Activated CD4-positive, alpha-beta T cell treated with anti-CD3 and anti-CD28 coated beads, Interleukin-2, amount 10 ng/mL, durations not matched to agents 24 days and 14 days (primary cell): ENCODE measurements at regions not wholly inside any gene's neighbourhood (a gene's known extent, or its start where the extent isn't known, plus 50 kb on each side); places are given as distances from the start of the nearest gene placed in this dataset.
"Not testable (repeated sequence)": the region's sequence is repeated elsewhere in the genome, so short reads cannot be mapped to it uniquely, and the experiment has no call there.

ENCODE experiments used
- DNase-seq: peaks from one replicate; pipeline ENCODE4 v3.0.0; 2022
- H3K27ac Mint-ChIP-seq: one replicate; pipeline ENCODE4 v1.8.0; 2022; ENCODE audit warnings: mild to moderate bottlenecking, mixed read lengths
- H3K27me3 Mint-ChIP-seq: one replicate; pipeline ENCODE4 v1.8.0; 2022; ENCODE audit warnings: mixed read lengths
- H3K36me3 Mint-ChIP-seq: one replicate; pipeline ENCODE4 v1.8.0; 2022; ENCODE audit warnings: low read depth, mild to moderate bottlenecking, mixed read lengths
- H3K4me1 Mint-ChIP-seq: one replicate; pipeline ENCODE4 v1.8.0; 2021; ENCODE audit warnings: mixed read lengths
- H3K4me3 Mint-ChIP-seq: one replicate; pipeline ENCODE4 v1.8.0; 2022; ENCODE audit warnings: mild to moderate bottlenecking, moderate library complexity, mixed read lengths
- H3K9me3 Mint-ChIP-seq: one replicate; pipeline ENCODE4 v1.8.0; 2021; ENCODE audit warnings: mixed read lengths
- intact Hi-C: fragments of 100-400 bp; cut with micrococcal nuclease; formaldehyde crosslinking; loops from one replicate; pipeline ENCODE4 v1.15.1; 2023

- H3K9me3 Mint-ChIP-seq, H3K4me3 Mint-ChIP-seq, DNase-seq, intact Hi-C loops, H3K4me1 Mint-ChIP-seq, H3K36me3 Mint-ChIP-seq, H3K27me3 Mint-ChIP-seq, H3K27ac Mint-ChIP-seq: not testable (repeated sequence)
Measured at GRCh38 chr6:85286507-85286906, 163.4 kb upstream of the NT5E start.

- Mint-ChIP-seq H3K27ac (no peak overlapping the region), H3K4me3 (no peak overlapping the region), H3K4me1 (no peaks in the 10 kb centered on the region), H3K27me3 (no peaks in the 10 kb centered on the region), H3K36me3 (no peaks in the 10 kb centered on the region), H3K9me3 (peaks cover 4% of the 10 kb centered on the region)
- intact Hi-C loops: no loop called here
- no peak for DNase-seq
Measured at GRCh38 chr6:85285934-85286333, 163.9 kb upstream of the NT5E start.

GRCh38 chr6:85285114-85285513, 164.8 kb upstream of the NT5E start:
- no peak for DNase-seq
- Mint-ChIP-seq H3K36me3 (no peaks in the 10 kb centered on the region), H3K27me3 (no peaks in the 10 kb centered on the region), H3K4me1 (no peaks in the 10 kb centered on the region), H3K9me3 (no peaks in the 10 kb centered on the region), H3K4me3 (no peak overlapping the region), H3K27ac (no peak overlapping the region)
- intact Hi-C loops: no loop called here

GRCh38 chr6:85283436-85283835, 166.4 kb upstream of the NT5E start:
- Mint-ChIP-seq H3K27me3 (no peaks in the 10 kb centered on the region), H3K4me3 (no peak overlapping the region), H3K4me1 (no peaks in the 10 kb centered on the region), H3K9me3 (no peaks in the 10 kb centered on the region), H3K36me3 (no peaks in the 10 kb centered on the region), H3K27ac (no peak overlapping the region)
- DNase-seq: no peak
- intact Hi-C loops: no loop called here

GRCh38 chr6:85278466-85279035, 171.3 kb upstream of the NT5E start:
- no peak overlapping the region for H3K27ac Mint-ChIP-seq
- no peaks in the 10 kb centered on the region for H3K36me3 Mint-ChIP-seq
- no peaks in the 10 kb centered on the region for H3K9me3 Mint-ChIP-seq
- intact Hi-C loops: no loop called here
- no peak overlapping the region for H3K4me3 Mint-ChIP-seq
- DNase-seq: no peak
- no peaks in the 10 kb centered on the region for H3K27me3 Mint-ChIP-seq
- H3K4me1 Mint-ChIP-seq: no peaks in the 10 kb centered on the region

- H3K4me3 Mint-ChIP-seq, H3K27me3 Mint-ChIP-seq, DNase-seq, intact Hi-C loops, H3K36me3 Mint-ChIP-seq, H3K9me3 Mint-ChIP-seq, H3K4me1 Mint-ChIP-seq, H3K27ac Mint-ChIP-seq: not testable (repeated sequence)
Measured at GRCh38 chr6:85276026-85276425, 173.9 kb upstream of the NT5E start.

GRCh38 chr6:85275338-85275985, 174.4 kb upstream of the NT5E start:
- Mint-ChIP-seq H3K9me3 (no peaks in the 10 kb centered on the region), H3K4me3 (no peak overlapping the region), H3K27me3 (no peaks in the 10 kb centered on the region), H3K27ac (no peak overlapping the region), H3K4me1 (no peaks in the 10 kb centered on the region), H3K36me3 (no peaks in the 10 kb centered on the region)
- intact Hi-C loops: no loop called here
- no peak for DNase-seq

GRCh38 chr6:85273870-85274269, 176.0 kb upstream of the NT5E start:
- Mint-ChIP-seq H3K27ac (no peak overlapping the region), H3K4me3 (no peak overlapping the region), H3K4me1 (no peaks in the 10 kb centered on the region), H3K27me3 (no peaks in the 10 kb centered on the region), H3K9me3 (no peaks in the 10 kb centered on the region), H3K36me3 (no peaks in the 10 kb centered on the region)
- intact Hi-C loops: no loop called here
- DNase-seq: no peak

- intact Hi-C loops: no loop called here
- no peaks in the 10 kb centered on the region for H3K9me3 Mint-ChIP-seq
- no peaks in the 10 kb centered on the region for H3K36me3 Mint-ChIP-seq
Measured at GRCh38 chr6:85273046-85273445, 176.8 kb upstream of the NT5E start.

GRCh38 chr6:85272592-85272991, 177.3 kb upstream of the NT5E start:
- H3K9me3 Mint-ChIP-seq: no peaks in the 10 kb centered on the region
- intact Hi-C loops: no loop called here
- no peaks in the 10 kb centered on the region for H3K27me3 Mint-ChIP-seq
- no peaks in the 10 kb centered on the region for H3K36me3 Mint-ChIP-seq
- DNase-seq: no peak
- H3K4me1 Mint-ChIP-seq: no peaks in the 10 kb centered on the region
- no peak overlapping the region for H3K4me3 Mint-ChIP-seq
- no peak overlapping the region for H3K27ac Mint-ChIP-seq

More at GRCh38 chr6:85273046-85273445, 176.8 kb upstream of the NT5E start:
- H3K4me1 Mint-ChIP-seq: no peaks in the 10 kb centered on the region
- DNase-seq: no peak
- no peaks in the 10 kb centered on the region for H3K27me3 Mint-ChIP-seq
- no peak overlapping the region for H3K4me3 Mint-ChIP-seq
- no peak overlapping the region for H3K27ac Mint-ChIP-seq

- Mint-ChIP-seq H3K4me3 (no peak overlapping the region), H3K36me3 (no peaks in the 10 kb centered on the region), H3K4me1 (no peaks in the 10 kb centered on the region), H3K27ac (no peak overlapping the region), H3K27me3 (no peaks in the 10 kb centered on the region), H3K9me3 (no peaks in the 10 kb centered on the region)
- DNase-seq: no peak
- intact Hi-C loops: no loop called here
Measured at GRCh38 chr6:85262621-85263020, 187.3 kb upstream of the NT5E start.

GRCh38 chr6:85261271-85261670, 188.6 kb upstream of the NT5E start:
- no peaks in the 10 kb centered on the region for H3K9me3 Mint-ChIP-seq
- no peak for DNase-seq
- H3K4me1 Mint-ChIP-seq: no peaks in the 10 kb centered on the region
- H3K27me3 Mint-ChIP-seq: no peaks in the 10 kb centered on the region
- H3K36me3 Mint-ChIP-seq: no peaks in the 10 kb centered on the region
- intact Hi-C loops: no loop called here
- H3K4me3 Mint-ChIP-seq: no peak overlapping the region
- no peak overlapping the region for H3K27ac Mint-ChIP-seq

- no peaks in the 10 kb centered on the region for H3K27me3 Mint-ChIP-seq
- intact Hi-C loops: no loop called here
- H3K4me1 Mint-ChIP-seq: no peaks in the 10 kb centered on the region
- no peak overlapping the region for H3K4me3 Mint-ChIP-seq
- DNase-seq: no peak
- peaks cover 4% of the 10 kb centered on the region for H3K9me3 Mint-ChIP-seq
- no peaks in the 10 kb centered on the region for H3K36me3 Mint-ChIP-seq
- no peak overlapping the region for H3K27ac Mint-ChIP-seq
Measured at GRCh38 chr6:85255661-85256060, 194.2 kb upstream of the NT5E start.

- H3K27ac Mint-ChIP-seq: no peak overlapping the region
Measured at GRCh38 chr6:85252552-85252951, 197.3 kb upstream of the NT5E start.

GRCh38 chr6:85252085-85252484, 197.8 kb upstream of the NT5E start:
- Mint-ChIP-seq H3K4me3 (no peak overlapping the region), H3K9me3 (peaks cover 4% of the 10 kb centered on the region), H3K27ac (no peak overlapping the region), H3K4me1 (no peaks in the 10 kb centered on the region), H3K27me3 (no peaks in the 10 kb centered on the region), H3K36me3 (no peaks in the 10 kb centered on the region)
- no peak for DNase-seq
- intact Hi-C loops: no loop called here

More at GRCh38 chr6:85252552-85252951, 197.3 kb upstream of the NT5E start:
- Mint-ChIP-seq H3K36me3 (no peaks in the 10 kb centered on the region), H3K4me1 (no peaks in the 10 kb centered on the region), H3K4me3 (no peak overlapping the region), H3K9me3 (peaks cover 4% of the 10 kb centered on the region), H3K27me3 (no peaks in the 10 kb centered on the region)
- intact Hi-C loops: no loop called here
- no peak for DNase-seq
